HG03025 (cell line): ENCODE measurements at regions not wholly inside any gene's neighbourhood (a gene's known extent, or its start where the extent isn't known, plus 50 kb on each side); places are given as distances from the start of the nearest gene placed in this dataset.

Source experiments
- ATAC-seq: cut with Tn5 transposase; IDR thresholded peaks from one replicate; pipeline ENCODE4 v1.9.1; 2021; ENCODE audit warnings: mild to moderate bottlenecking, moderate library complexity; ENCODE audit not compliant: unreplicated experiment, low FRiP score

DNA sequence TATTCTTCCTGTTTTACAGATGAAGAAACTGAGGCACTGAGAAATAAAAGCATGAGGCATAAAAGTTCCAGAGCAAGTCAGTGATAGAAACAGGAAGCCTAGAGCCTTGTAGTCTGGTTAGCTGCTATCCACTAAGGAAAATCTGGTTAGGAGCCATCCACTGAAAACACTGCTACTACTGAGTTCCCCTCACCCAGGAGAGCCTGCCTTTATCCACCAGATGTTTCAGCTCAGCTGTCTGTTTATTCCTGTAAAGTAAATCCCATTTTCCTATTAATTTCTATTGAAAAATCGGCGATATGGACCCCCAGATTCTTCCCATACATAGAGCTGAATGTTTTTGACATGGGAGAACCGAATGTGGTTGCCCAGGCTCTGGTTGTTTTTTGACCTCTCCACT, 63.7 kb upstream of the LMO4 start:
- no peak for ATAC-seq

DNA sequence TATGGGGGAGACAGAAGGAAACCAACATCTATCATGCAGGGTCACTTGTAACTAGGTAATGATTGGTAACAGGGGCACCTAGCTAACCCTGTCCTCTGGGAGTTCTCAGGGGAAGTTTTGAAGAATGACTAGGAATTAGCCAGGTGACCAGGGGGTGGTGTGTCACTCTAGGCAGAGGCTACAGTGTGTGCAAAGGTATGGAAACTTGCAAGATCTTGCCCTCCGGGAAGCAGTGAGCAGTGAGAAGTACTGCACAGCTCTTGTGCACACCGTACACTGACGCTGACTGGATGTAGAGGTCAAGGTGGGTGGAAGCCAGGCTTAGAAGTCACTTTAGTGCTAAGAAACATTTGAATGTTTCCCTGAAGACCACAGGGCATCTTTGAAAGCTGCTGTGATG, 62.9 kb upstream of the LMO4 start:
- no peak for ATAC-seq

DNA sequence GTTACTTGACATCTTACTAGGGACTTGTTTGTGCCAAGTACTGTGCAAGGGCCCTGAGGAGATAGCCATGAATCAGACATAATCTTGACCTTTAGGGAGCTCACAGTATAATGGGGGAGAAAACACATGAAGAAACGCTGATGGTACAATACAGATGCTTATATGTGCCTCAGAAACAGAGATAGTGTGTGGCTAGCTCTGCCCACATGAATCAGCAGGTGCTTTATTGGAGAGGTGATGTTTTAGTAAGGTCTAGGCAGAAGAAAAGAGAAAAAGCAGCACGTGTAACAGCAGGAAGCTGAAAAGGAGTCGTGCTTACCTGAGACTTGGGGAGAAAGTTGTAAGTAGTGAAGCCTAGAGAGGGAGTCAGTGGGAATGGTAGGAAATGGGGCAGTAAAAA, 60.6 kb upstream of the LMO4 start:
- no peak for ATAC-seq

DNA sequence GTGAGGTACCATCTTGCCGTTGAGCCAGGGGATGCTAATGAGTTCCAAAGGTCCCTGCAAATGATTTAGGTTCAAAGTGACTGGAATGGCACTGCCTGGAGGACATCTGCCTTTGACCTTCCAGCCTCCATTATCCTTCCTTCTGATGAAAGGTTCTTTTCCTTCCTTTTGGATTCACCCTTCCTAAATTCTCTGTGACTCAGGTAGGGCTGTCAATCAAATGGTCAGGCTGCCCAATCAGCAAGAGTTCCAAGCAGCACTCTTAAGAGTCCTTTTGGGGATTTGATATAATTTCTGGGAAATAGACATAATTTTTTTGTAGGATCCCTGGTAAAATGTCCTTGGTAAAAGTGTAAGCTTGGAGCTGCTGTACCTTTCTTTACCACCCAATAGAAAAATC, 58.8 kb upstream of the LMO4 start:
- no peak for ATAC-seq

DNA sequence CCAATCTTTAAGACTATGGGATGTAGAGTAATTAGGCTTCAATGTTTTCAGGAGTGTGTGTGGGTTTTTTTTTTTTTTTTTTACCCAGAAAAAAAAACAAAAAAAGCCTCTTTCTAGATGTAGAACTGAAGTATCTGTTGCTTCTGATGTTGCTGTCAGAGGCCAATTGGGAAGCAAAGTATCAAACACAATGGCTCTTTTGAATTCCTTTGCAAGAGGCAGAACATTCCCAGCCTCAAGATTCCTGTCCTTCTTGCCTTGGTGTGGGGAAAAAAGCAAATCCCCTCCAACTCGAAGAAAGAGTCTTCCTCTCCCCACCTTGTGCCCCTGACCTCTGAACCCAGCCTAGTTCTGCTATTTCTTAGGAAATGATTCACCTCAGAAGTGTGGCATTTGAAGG, 55.4 kb upstream of the LMO4 start:
- ATAC-seq: no peak

DNA sequence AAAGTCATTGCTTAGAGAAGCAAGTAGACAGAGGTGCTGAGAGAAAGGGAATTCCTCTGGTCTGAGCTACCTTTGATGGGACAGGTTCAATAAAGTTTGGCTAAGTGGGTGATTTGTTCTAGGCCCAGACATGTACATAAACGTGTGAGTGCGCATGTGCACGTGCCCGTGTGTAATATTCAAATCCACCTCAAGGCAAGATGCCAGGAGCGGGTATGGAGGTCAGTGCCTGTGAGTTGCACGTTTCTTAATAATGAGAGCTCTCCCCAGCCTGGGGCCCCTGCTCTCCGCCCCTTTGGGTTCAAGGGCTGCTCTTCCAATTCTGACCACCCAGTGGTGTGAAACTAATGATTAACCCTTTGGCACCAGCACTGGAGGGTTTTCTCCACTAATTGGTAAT, 53.8 kb upstream of the LMO4 start:
- ATAC-seq: no peak

DNA sequence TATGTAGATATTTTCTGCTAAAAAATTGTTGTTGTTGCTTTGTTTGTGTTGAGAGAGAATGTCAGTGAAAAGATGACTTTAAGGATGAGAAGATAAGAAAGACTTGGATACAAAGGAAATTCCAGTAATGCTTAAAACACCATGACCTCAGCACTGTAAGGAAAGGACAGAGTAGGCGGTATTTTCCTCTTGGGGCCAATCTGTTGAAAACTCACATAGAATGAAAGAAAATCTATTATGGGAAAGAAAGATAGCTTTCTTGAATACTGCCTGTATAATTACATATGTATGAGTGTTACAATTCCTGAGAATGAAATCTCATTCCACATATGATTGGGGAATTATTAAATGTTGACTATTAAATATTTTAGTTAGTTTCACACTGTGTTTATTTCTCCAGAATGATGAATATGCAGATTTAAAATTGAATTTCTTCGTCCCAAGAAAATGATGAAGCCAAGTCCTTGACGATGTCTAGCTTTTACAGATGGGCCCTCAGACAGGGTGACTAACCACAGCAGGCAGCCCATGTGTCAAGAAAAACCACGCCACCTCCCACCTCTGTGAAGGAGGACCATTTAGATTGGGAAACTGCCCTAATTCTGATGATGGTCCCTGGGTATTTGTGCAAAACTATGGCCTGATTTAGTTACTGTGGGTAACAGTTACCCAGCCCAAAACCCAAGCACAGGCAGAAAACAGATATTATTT, 49.7 kb upstream of the LMO4 start:
- no peak for ATAC-seq
